ENCODE measurements at regions not wholly inside any gene's neighbourhood (a gene's known extent, or its start where the extent isn't known, plus 50 kb on each side); places are given as distances from the start of the nearest gene placed in this dataset.
"Not testable (repeated sequence)": the region's sequence is repeated elsewhere in the genome, so short reads cannot be mapped to it uniquely, and the experiment has no call there.

DNA sequence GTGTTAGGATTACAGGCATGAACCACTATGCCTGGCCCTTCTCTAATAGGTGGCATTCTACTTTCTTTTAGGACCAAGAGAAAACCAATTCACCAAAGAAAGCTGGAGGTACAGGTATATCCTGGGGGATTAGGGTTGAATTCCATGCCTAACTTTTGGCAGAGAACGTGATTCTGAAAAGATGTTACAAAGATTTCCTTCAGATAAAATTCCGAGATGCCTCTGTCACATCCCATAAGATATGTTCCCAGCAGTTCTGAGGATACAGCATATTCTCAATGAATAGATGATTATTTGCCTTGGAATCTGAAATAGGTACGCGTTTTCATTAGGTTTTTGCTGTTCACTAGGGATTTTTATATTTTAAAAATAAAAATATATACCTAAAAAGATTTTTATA lies 111.9 kb upstream of the KRAS start:
- Histone ChIP-seq H3K4me1 (no peaks in the 10 kb centered on the region), H3K9me3 (no peaks in the 10 kb centered on the region), H3K4me3 (no peak overlapping the region), H3K36me3 (no peaks in the 10 kb centered on the region), H3K27ac (no peak overlapping the region), H3K27me3 (ENCODE audit: low read depth) (no peaks in the 10 kb centered on the region)
- DNase-seq = no peak
- intact Hi-C loops (cut with DNase I) = no loop called here
- TF ChIP-seq, protein P1, sequence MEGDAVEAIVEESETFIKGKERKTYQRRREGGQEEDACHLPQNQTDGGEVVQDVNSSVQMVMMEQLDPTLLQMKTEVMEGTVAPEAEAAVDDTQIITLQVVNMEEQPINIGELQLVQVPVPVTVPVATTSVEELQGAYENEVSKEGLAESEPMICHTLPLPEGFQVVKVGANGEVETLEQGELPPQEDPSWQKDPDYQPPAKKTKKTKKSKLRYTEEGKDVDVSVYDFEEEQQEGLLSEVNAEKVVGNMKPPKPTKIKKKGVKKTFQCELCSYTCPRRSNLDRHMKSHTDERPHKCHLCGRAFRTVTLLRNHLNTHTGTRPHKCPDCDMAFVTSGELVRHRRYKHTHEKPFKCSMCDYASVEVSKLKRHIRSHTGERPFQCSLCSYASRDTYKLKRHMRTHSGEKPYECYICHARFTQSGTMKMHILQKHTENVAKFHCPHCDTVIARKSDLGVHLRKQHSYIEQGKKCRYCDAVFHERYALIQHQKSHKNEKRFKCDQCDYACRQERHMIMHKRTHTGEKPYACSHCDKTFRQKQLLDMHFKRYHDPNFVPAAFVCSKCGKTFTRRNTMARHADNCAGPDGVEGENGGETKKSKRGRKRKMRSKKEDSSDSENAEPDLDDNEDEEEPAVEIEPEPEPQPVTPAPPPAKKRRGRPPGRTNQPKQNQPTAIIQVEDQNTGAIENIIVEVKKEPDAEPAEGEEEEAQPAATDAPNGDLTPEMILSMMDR (IDR thresholded peaks at IDR 0.05) = no peak
- no peak for ATAC-seq

- ATAC-seq = no peak
These were observed 110.8 kb upstream of the KRAS start for GRCh38 chr12:25361511-25361910.

GRCh38 chr12:25357595-25357994 lies 106.9 kb upstream of the KRAS start:
- no peak overlapping the region for H3K27ac ChIP-seq
- no peaks in the 10 kb centered on the region for H3K4me1 ChIP-seq
- H3K27me3 ChIP-seq (ENCODE audit: low read depth) = no peaks in the 10 kb centered on the region
- ATAC-seq (no peak), DNase-seq (no peak)
- TF ChIP-seq, protein P1 (IDR thresholded peaks at IDR 0.05) = no peak
- intact Hi-C loops (cut with DNase I) = no loop called here
- no peak overlapping the region for H3K4me3 ChIP-seq
- H3K36me3 ChIP-seq = no peaks in the 10 kb centered on the region
- H3K9me3 ChIP-seq = no peaks in the 10 kb centered on the region

More at GRCh38 chr12:25361511-25361910, 110.8 kb upstream of the KRAS start:
- Histone ChIP-seq H3K9me3 (no peaks in the 10 kb centered on the region), H3K36me3 (no peaks in the 10 kb centered on the region), H3K27me3 (ENCODE audit: low read depth) (no peaks in the 10 kb centered on the region), H3K4me1 (no peaks in the 10 kb centered on the region), H3K4me3 (no peak overlapping the region), H3K27ac (no peak overlapping the region)
- TF ChIP-seq, protein P1 (IDR thresholded peaks at IDR 0.05) = no peak
- intact Hi-C loops (cut with DNase I) = no loop called here
- DNase-seq = no peak

- ATAC-seq; H3K4me3 ChIP-seq; intact Hi-C loops (cut with DNase I); H3K27ac ChIP-seq; DNase-seq; H3K4me1 ChIP-seq; H3K27me3 ChIP-seq (ENCODE audit: low read depth); H3K36me3 ChIP-seq; H3K9me3 ChIP-seq: not testable (repeated sequence)
These were observed 102.2 kb upstream of the KRAS start for GRCh38 chr12:25352942-25353341.

GRCh38 chr12:25352083-25352918 lies 101.6 kb upstream of the KRAS start:
- Histone ChIP-seq H3K27me3 (ENCODE audit: low read depth) (no peaks in the 10 kb centered on the region), H3K36me3 (no peaks in the 10 kb centered on the region), H3K9me3 (no peaks in the 10 kb centered on the region), H3K4me3 (no peak overlapping the region), H3K27ac (no peak overlapping the region), H3K4me1 (no peaks in the 10 kb centered on the region)
- intact Hi-C loops (cut with DNase I) = no loop called here
- DNase-seq = no peak
- TF ChIP-seq, protein P1 (IDR thresholded peaks at IDR 0.05) = no peak
- ATAC-seq = no peak

DNA sequence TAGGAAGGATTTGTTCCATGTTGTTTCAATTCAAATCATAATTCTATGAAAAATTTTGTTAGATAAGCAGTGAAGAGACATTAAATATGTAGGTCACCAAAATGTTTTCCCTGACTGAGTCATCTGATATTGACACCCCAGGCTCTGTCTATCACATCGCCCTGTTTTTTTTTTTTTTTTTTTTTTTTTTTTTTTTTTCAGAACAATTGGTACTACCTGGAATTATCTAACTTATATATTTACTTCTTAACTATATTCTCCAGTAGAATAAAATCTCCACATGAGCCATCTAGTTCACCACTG lies 97.8 kb upstream of the KRAS start:
- H3K4me3 ChIP-seq = no peak overlapping the region
- intact Hi-C loops (cut with DNase I) = no loop called here
- TF ChIP-seq, protein P1 (IDR thresholded peaks at IDR 0.05) = no peak

More for the DNA sequence above, 97.8 kb upstream of the KRAS start:
- no peak for DNase-seq
- no peaks in the 10 kb centered on the region for H3K4me1 ChIP-seq
- H3K27me3 ChIP-seq (ENCODE audit: low read depth) = no peaks in the 10 kb centered on the region
- no peak for ATAC-seq
- H3K27ac ChIP-seq = no peak overlapping the region
- no peaks in the 10 kb centered on the region for H3K9me3 ChIP-seq
- H3K36me3 ChIP-seq = no peaks in the 10 kb centered on the region

All from lower lobe of right lung (tissue), 2 donors.